NCI-H526 treated with DMSO at 0.1 percent for 48 hours (cell line): ENCODE measurements at regions not wholly inside any gene's neighbourhood (a gene's known extent, or its start where the extent isn't known, plus 50 kb on each side); places are given as distances from the start of the nearest gene placed in this dataset.

ENCODE experiments used
- DNase-seq: peaks from one replicate; lab custom pipeline; 2025; lab: John Stamatoyannopoulos, UW

DNA sequence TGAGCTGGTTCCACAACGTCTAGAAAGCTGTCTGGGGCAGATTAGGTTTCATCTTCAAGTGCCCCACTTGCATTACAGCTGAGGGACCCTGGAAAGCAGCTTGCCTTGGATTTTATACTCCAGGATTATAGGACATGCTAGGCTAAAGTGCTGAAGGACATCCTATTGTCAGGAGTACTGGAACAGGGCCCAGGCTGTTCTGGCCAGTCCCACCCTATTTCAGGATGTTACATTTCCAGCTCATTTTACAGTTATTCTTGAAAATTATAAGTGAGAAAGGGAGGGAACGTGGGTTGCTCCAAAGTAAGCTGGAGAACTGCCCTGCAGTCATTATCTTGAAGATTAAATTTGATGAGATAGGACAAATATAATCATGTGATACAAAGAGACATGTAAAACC is 71.0 kb upstream of the UGT8 start:
- no peak for DNase-seq

DNA sequence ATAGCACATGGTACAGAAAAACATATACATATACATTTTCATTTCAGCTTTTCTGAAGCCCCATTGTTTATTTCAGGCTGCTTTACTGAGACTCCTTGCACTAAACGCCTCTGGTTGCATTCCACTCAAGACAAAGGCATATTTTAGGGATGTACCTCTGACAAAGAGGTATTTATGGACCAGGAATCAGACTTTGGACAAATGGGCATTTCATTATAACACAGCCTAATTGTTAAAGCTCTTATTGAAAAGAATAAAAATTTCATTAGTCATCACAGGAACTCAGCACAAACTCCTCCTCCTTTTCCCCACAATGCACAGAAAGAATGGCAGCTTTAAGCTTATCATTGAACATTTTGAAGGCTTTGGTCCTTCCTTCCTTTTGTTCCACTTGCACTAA is 62.9 kb upstream of the UGT8 start:
- no peak for DNase-seq

GRCh38 chr4:114537352-114537751 is 61.3 kb upstream of the UGT8 start:
- DNase-seq: no peak

DNA sequence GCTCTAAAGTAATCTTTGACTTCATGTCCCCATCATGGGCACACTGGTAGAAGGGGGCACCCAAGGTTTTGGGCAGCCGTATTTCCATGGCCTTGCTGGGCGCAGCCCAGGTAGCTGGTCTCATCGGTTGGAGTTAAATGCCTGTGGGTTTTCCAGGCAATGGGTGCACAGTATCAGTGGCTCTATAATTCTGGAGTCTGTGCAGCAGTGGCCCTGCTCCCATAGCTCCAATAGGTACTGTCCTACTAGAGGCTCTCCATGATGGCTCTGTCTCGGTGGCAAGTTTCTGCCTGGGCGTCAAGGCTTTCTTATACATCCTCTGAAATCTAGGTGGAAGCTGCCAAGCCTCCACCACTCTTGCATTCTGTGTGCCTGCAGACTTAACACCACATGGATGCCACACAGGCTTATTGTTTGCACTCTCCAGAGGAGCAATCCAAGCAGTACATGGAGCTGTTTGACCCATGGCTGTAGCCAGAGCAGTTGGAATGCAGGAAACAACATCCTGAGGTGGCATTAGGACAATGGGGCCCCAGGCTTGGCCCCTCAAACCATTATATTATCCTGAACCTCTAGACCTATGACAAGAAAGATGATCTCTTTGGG is 60.5 kb upstream of the UGT8 start:
- no peak for DNase-seq

DNA sequence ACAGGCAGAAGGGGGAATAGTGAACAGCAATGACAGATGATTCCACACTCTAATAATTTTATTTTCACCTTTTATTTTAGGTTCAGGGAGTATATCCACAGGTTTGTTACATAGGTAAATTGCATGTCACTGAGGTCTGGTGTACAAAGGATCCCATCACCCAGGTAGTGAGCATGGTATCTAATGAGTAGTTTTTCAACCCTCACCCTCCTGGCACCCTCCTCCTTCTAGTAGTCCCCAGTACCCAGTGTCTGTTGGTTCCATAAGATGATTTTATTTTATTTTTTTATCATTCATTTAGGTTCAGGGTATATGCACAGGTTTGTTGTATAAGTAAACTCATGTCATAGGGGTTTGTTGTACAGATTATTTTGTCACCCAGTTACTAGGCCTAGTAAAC is 58.6 kb upstream of the UGT8 start:
- no peak for DNase-seq

- no peak for DNase-seq
These were observed 51.1 kb upstream of the UGT8 start for GRCh38 chr4:114547340-114548134.
